Kidney epithelial cell (primary cell): ENCODE measurements at regions not wholly inside any gene's neighbourhood (a gene's known extent, or its start where the extent isn't known, plus 50 kb on each side); places are given as distances from the start of the nearest gene placed in this dataset.
A peak's percentile ranks its signal among the peaks of the same experiment; 100 is the strongest.

ENCODE experiments used
- DNase-seq: peaks from one replicate; pipeline ENCODE4 v3.0.0-alpha.2; 2010; ENCODE audit warnings: low read depth
- H3K27me3 ChIP-seq: 2 replicates; pipeline ENCODE4 v1.6.0; 2011; ENCODE audit warnings: low read length; ENCODE audit not compliant: control insufficient read depth, insufficient read depth
- H3K36me3 ChIP-seq: 2 replicates; pipeline ENCODE4 v1.5.1; 2011; ENCODE audit warnings: low read length; ENCODE audit not compliant: control insufficient read depth, insufficient read depth
- H3K4me3 ChIP-seq: 2 replicates; pipeline ENCODE4 v1.5.1; 2011; ENCODE audit warnings: low read depth, mild to moderate bottlenecking, control low read depth, low read length
- TF ChIP-seq, protein P1 (sequence below): IDR thresholded peaks from 2 replicates; pipeline ENCODE4 v1.5.1; 2011; ENCODE audit warnings: mild to moderate bottlenecking, moderate library complexity, low read length, control low read depth, inconsistent platforms; ENCODE audit not compliant: insufficient read depth, poor library complexity, severe bottlenecking

DNA sequence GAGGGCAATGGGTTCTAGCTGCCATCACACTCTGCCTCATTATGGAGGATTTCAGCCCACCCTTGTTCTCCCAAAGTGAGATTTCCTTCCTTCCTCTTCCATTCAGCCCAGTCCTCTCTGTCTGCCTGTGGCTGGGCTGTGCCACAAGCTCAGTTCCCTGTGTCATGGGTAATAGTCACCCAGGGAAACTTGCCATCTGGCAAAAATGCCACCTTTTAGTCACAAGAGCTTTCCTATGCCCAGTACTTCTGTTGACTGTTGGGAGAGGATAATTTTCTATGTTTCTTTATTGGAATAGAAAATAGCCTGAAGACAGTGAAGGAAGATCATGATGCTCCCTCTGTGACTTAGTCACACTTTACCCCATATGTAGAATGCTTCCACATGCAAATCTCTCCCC, 71.4 kb downstream of the TLR4 start:
- TF ChIP-seq, protein P1, sequence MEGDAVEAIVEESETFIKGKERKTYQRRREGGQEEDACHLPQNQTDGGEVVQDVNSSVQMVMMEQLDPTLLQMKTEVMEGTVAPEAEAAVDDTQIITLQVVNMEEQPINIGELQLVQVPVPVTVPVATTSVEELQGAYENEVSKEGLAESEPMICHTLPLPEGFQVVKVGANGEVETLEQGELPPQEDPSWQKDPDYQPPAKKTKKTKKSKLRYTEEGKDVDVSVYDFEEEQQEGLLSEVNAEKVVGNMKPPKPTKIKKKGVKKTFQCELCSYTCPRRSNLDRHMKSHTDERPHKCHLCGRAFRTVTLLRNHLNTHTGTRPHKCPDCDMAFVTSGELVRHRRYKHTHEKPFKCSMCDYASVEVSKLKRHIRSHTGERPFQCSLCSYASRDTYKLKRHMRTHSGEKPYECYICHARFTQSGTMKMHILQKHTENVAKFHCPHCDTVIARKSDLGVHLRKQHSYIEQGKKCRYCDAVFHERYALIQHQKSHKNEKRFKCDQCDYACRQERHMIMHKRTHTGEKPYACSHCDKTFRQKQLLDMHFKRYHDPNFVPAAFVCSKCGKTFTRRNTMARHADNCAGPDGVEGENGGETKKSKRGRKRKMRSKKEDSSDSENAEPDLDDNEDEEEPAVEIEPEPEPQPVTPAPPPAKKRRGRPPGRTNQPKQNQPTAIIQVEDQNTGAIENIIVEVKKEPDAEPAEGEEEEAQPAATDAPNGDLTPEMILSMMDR: no peak
- H3K27me3 ChIP-seq: no peaks in the 10 kb centered on the region

DNA sequence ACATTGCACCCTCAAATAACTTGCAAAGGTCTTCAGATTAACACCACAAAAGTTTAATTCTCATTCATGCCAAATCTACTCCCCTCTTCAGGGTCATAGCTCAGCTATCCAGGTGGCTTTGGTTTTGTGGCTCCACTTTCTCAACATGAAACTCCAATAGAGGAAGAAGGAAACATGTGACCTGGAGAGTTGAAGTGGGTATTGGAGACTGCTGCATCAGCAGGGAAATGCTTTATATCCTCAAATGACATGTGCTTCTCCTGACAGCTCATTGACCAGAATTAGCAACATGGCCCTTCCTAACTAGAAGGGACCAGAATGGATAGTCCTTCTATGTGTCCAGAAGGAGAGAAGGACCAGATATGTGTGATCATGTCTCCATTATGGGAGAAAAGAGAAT, 73.6 kb downstream of the TLR4 start:
- Histone ChIP-seq H3K4me3 (no peak overlapping the region), H3K36me3 (no peaks in the 10 kb centered on the region), H3K27me3 (no peaks in the 10 kb centered on the region)
- TF ChIP-seq, protein P1: no peak
- no peak for DNase-seq

More for the DNA sequence above, 71.4 kb downstream of the TLR4 start:
- DNase-seq: no peak
- Histone ChIP-seq H3K4me3 (no peak overlapping the region), H3K36me3 (no peaks in the 10 kb centered on the region)

DNA sequence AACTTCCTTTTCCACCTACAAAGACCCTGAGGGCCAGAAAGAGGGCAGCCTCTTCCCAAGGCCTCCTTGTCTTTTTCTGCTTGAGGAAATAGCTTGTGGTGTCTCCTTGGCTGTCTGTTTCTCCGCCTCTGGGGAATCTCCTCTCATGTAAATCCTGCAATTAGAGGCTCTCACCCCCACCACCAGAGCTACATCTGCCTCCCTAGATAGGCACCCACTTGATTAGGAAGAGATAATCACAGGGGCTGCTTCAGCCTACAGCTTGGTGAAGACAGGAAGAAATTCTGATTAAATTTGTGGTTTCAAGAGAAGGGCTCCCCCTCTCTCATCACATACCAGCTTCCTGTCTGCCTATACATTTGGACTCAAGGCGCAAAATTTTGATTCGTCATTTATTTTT, 75.6 kb downstream of the TLR4 start:
- H3K27me3 ChIP-seq: no peaks in the 10 kb centered on the region
- no peaks in the 10 kb centered on the region for H3K36me3 ChIP-seq
- no peak for DNase-seq
- TF ChIP-seq, protein P1: no peak
- H3K4me3 ChIP-seq: no peak overlapping the region

DNA sequence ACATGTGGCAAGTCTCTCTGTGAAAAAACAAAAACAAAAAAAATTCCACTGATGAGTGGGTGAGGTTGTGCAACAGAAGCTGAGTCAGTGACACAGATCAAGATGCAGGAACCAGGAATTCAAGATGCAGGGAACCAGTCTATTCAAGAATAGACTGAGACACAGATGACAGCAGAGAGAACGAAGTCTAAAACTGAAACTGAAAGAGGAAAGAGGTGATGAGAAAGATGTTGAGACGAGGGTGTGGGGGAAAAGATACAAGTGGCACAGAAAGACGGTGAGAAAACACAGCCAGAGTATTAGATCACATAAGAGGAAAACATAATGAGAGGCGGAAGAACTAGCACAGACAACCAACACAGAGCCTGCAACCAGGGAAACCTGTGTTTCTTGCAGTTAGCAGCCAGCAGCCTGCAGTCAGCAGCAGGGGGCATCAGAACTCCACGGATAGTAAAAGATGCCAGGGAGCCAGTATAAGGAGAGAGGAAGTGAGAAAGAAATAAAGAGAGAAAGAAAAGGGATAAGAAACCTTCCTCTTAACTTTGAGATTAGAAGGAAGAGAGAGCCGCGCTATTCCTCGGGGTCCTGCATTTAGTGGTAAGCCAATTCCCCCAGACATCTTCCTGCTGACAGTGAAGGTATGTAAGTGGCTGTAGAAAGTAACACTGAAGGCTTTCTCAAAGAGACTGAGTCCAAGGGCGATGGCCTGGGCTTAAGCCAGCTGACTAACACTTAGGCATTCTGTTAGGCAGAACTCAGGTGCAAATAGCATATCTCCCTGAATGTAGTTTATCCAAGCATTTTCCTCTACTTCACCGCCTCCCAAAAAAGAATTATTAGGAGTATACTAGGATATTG, 79.0 kb downstream of the TLR4 start:
- TF ChIP-seq, protein P1: peak; percentile 87
- no peaks in the 10 kb centered on the region for H3K36me3 ChIP-seq
- H3K4me3 ChIP-seq: peak overlapping the region; percentile 28
- peak; percentile 35 for DNase-seq
- H3K27me3 ChIP-seq: no peaks in the 10 kb centered on the region

DNA sequence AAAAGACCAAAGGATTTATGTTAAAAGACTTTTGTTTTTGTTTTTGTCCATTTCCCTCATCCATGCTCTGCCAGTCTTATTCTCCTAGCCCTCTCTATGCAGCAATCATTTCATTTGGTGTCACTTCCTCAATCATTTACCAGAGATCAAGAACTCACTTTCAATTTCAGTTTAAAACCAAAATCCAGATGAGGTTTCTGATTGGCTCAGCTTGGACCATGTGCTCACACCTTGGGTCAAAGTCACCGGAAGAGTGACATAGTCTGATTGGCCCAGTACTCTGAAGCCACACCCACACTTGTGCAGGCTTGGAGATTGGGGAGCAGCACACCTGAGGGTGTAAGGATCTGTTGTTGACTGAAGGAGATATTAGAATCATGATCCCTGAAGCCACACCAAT, 79.6 kb downstream of the TLR4 start:
- H3K4me3 ChIP-seq: no peak overlapping the region
- no peaks in the 10 kb centered on the region for H3K36me3 ChIP-seq
- TF ChIP-seq, protein P1: no peak
- no peaks in the 10 kb centered on the region for H3K27me3 ChIP-seq
- DNase-seq: no peak

DNA sequence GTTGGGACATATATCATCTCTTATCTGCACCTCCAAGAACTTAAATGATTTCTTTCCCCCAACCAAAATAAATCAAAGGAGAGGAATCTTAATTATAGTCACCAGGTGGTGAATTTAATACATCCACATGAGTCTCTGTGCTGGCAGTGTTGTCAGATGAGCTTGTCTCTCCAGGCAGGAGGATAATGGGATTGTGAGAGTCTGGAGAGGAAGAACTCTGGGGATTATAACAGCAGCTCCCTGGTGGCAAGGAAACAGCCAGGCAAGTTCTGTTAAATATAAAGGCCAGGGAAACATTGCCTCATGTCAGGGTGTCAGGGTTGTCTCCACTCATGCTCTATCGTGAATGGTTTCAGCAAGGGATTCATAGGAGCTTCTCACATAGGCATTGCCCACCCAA, 80.8 kb downstream of the TLR4 start:
- TF ChIP-seq, protein P1: no peak

More for the DNA sequence above, 80.8 kb downstream of the TLR4 start:
- Histone ChIP-seq H3K27me3 (no peaks in the 10 kb centered on the region), H3K36me3 (no peaks in the 10 kb centered on the region), H3K4me3 (no peak overlapping the region)
- DNase-seq: no peak
